GM21529 (cell line): ENCODE measurements at regions not wholly inside any gene's neighbourhood (a gene's known extent, or its start where the extent isn't known, plus 50 kb on each side); places are given as distances from the start of the nearest gene placed in this dataset.

Source experiments
- ATAC-seq: cut with Tn5 transposase; IDR thresholded peaks from one replicate; pipeline ENCODE4 v1.9.1; 2021; ENCODE audit not compliant: unreplicated experiment

- ATAC-seq, result no peak
Observed at GRCh38 chr4:1543561-1543960, 137.3 kb upstream of the NKX1-1 start.

DNA sequence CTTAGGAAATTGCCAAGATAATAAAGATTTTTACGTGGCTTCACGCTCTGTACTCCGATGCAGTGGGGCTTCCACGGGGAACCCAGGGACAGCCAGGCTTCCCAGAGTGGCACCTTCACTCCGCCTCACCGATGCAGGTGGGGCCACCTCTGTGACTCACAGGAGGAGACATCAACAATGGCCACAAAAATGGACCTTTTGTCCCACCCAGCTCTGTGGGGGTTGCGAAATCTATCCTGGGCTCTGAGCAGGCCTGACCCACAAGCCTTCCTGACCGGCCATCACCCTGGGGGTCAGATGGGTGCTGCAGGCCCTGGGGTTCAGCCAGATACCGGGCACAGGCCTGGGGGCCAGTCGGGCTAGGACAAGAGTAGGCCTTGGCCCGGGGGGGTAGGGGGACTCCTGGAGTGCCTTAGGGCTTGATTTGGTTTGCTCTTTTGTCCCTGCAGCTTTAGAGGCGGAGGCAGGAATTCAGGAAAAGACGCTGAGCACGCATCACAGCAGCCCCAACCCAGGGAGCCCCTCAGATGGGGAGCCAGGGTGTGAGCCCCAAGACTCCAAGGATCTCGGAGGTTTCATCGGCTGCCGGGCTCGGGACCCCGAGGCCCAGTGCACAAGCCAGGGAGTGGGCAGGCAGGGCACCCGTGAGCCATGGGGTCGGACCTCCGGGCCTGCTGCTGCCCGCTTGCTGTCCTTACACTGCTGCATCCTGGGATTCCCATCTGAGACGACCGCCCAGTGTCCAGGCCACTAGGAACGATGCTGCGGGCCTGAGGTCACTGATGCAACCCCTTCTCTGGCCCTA lies 136.5 kb upstream of the NKX1-1 start:
- no peak for ATAC-seq

DNA sequence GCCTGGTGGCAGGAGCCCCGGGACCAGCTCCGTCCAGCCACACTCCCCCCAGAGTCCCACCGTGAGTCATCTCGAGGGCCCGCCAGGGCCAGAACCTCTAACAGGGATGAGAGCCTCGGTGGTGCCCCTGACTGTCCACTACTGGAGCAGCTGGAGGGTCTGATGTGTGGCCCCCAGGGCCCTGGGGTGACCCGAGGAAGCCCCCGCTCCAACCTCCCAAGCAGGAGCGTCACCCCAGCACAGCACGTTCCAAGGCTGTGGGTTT lies 135.9 kb upstream of the NKX1-1 start:
- ATAC-seq, result no peak

- no peak for ATAC-seq
Observed at GRCh38 chr4:1541449-1542225, 135.4 kb upstream of the NKX1-1 start.

GRCh38 chr4:1540601-1541375 lies 134.5 kb upstream of the NKX1-1 start:
- no peak for ATAC-seq

DNA sequence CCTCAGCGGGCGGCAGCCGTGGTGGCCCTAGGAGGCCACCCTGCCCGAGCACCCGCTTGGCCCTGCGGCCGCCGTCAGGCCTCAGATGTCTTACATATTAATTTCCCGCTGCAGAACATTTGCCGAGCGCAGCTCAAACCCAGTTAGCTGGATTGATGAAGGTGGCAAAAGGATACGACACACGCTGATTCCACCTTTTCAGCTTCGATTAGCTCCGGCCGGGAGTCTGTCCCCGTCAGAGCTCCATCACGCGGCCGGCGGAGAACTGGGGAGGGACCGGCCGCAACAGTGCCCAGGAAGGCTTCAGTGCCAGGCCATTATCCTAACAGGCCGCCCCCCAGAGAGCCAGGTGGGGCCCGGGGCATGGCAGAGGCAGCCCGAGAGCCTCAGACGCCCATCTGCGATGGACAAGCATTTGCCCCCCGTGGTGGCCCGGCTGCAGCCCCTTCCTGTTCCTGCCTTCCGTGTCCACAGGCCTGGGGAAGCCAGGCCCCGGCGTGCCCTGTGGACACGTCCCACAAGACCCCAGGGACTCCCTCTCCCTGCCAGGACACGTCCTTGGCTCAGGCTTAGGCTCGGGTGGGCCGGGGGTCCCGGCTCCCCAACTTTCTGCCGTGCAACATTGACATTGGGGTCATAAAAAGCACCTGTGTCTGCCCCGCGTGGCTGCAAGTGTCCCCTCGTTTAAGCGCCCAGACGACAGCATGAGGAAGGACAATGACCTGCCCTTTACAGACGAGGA lies 133.8 kb upstream of the NKX1-1 start:
- ATAC-seq, result no peak

DNA sequence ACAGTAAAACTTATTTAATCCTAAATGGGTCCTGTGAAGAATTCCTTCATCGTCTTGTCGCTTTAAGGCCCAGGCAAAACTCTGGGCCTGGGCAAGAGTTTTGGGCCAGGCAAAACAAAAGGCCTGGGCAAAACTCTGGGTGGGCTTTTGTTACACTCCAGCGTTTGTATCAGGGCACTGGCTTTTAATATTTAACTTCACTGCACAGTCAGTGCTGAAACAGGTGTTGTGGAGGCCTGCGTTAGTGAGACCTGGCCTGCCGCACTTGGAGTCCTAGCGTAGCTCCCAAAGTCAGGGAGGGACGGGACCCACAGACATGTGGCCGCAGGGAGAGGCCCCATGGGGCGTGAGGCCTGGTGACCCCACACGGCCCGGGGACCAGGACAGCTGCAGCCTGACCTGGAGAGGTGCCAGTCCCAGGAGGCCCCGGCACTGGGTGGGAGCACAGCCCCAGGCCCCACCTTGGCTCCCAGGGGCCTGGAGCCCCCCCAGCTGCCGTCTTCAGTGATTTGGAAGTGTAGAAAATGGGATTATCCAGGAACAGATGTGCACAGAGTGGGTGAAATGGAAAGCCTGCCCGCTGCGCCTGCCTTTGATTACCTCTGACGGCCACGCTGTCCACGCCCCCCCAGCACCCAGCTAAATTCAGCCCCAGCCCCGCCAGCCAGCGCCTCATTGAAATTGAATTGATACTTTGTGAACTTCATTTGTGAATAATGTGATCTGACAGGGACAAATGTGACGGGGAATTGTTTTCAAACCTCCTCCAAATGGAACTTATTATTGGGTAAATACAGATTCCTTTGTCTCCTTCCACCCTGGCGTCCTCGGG lies 132.9 kb upstream of the NKX1-1 start:
- ATAC-seq, result no peak

DNA sequence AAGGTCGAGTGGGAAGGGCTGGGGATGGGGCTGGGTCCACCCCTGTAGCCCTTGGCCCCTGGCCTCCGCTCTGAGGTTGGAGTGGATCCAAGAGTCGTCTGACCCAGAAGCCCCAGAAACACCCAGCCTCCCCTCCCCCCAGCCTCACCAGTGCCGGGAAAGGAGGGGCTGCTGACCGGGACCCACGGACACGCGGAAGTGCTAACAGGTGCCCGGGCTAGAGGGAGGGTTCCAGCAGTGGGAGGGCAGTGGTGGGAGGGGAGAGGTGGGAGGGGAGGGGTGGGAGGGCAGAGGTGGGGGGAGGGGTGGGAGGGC lies 131.8 kb upstream of the NKX1-1 start:
- no peak for ATAC-seq

DNA sequence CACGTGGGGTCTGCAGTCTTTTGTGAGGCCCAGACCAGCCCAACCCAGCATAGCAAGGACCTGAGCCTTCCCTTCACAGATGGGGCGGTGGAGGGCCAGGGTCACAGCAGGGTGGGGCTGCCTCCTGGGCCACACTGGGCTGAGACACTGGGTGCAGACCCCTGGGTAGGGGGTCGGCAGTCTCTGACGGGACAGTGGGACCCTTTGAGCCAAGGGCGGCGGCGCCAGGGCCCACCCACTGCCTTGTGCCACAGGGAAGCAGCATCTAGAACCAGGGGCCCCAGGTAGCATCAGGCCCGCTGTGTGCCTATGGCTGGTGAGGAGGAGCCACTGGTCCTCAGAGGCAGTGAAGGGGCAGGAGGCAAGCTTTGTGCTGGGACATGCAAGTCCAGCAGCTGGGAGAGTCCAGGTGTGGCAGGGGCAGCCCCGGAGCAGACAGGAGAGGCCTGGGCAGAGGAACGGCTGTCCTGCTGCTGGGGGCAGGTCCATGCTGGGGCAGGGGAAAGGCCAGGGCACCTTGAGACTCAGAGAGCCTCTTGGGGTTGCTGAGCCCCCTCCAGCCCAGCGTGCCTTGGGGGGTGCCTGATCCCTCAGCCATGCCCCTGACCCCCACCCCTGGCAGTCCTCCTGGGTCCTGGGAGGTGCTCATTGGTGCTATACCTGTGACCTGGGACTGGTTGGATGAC lies 131.3 kb upstream of the NKX1-1 start:
- no peak for ATAC-seq

DNA sequence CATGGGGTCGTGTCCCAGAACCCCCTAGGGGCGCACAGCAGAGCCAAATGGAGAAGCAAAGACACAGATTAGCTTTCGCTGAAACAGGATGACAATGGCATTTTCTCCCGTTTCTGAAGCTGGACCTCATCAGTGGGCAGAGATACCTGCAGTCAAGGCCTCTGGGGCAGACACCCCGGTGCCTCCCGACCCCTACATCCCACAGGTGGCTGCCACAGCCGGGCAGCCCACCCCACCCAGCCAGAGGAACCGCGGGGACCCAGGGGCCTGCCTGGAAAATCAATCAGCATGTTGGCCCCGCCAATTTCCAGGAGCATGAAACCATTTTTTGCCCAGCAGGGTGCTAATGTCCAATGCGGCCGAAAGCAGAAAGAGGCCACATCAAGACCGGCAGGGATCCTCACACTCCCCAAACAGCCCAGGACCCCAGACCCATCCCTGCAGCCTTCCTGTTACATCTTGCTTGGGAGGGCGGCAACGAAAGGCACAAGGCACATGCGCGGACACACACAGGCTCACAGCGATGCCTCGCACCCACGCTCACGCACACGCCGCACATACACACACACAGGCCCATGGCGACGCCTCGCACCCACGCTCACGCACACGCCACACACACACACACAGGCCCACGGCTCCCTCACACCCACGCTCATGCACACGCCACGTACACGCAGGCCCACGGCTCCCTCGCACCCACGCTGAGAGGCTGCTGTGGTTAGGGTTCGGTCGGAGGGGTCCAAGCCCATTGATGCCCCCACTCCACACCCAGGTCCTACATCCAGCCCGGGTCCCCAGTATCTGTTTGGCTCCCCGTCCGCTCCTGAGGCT lies 130.6 kb upstream of the NKX1-1 start:
- ATAC-seq, result no peak

DNA sequence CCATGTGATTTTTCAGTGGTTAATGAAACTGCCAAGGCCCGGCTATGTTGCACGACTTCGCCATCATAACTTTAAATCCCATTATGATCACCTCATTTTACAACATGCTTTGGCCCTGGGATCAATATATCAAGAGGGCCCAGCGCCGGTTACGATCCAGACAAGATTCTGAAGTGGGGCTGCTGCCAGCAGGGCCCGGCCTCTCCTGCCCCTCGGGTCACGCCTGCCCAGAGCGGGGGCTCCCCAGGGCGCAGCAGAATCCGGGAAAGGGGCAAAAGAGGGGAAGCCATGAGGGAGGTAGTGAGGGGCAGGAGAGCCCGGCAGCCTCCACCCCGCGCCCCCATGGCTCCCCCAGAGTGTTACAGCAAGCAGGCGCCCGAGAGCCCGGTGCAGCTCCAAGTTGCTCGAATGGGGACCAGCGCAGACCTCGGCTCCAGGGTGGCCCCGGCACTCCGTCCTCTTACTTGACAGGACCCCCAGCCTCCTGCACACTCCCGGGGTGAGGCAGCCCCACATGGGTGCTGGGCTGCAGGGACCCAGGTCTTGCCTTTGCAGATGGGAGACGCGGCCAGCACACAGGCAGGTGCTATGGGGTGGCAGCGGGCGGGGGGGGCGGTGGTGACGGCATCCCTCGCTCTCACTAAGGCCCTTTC lies 129.8 kb upstream of the NKX1-1 start:
- ATAC-seq, result no peak

GRCh38 chr4:1534876-1535526 lies 128.8 kb upstream of the NKX1-1 start:
- ATAC-seq, result no peak

DNA sequence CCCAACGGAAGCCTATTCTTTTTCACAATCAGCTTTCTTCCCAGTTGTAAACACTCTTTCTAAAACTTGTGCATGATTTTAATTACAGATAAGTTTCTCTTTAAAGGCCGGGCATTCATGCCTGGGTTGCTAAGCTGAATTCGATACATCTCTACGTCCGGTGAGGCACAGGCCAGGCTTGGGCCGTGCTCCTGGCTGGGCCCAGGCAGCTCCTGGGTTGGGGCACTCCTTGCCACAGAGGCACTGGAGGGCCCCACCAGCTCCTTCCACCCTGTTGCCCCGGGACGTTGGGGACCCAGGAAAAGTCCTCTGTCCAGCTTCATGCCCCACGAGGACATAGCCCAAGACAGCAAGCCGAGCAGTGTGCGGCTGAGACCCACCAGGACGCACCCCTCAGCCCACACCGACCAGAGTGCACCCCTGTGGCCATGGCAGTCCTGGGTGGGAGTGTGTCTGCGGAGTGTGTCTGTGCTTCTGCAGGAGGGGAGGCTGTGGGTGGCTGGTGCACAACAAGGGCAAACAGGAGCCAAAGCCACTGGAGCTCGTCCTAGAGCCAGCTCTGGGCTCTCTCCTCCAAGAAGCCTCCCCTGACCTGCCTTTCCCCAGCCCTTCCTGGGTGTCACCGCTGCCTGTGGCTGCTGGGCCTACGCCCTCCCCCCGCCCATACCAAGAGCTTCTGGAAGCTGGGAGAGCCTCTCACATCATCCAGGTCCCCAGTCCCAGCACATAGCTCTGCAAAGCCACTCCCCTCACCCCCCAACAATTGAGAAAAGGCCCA lies 128.0 kb upstream of the NKX1-1 start:
- no peak for ATAC-seq

- ATAC-seq, result no peak
Observed at GRCh38 chr4:1533501-1534064, 127.3 kb upstream of the NKX1-1 start.

DNA sequence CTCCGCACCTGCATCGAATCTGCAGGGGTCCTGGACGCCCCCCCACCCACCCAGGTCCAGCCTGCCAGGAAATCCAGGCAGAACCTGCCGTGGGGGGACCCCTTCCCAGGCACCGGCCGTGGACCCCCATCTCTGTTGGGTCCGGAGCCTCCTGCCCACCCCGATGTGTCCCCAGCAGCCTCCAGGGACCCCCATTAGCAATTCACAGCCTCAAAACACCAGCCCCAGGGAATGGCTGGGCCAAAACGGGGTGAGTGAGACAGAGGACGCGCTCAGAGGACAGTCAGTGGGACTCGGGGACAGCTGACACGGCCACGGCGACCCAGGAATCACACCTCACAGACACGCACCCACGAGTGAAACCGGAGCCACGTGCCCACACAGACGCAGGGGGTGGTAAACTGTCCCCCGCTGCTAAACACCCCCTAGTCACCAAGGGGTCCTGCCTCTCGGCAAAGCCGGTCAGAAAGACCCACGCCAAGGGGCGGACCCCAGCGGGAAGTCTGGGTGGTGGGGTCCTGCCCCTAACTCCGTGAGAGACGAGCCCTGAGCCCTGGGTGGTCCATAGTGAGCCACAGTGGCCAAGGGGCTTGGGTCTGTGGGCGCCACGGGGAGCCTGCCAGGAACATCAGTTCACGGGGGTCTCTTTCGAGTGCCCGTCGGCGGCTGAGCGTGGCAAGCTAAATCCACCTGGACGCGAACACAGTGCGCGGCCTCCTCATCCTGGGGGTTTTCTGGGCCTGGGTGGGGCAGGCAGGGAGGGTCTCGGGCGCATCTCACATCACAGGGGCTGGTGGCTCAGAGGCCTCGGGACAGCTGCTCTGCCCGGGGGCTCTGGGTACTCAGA lies 126.5 kb upstream of the NKX1-1 start:
- ATAC-seq, result no peak
